NCI-H2196 (cell line): ENCODE measurements at regions not wholly inside any gene's neighbourhood (a gene's known extent, or its start where the extent isn't known, plus 50 kb on each side); places are given as distances from the start of the nearest gene placed in this dataset.
"Not testable (repeated sequence)": the region's sequence is repeated elsewhere in the genome, so short reads cannot be mapped to it uniquely, and the experiment has no call there.

ENCODE experiments used
- DNase-seq: peaks from one replicate; lab custom pipeline; 2025; ENCODE audit not compliant: unreplicated experiment; lab: John Stamatoyannopoulos, UW

DNA sequence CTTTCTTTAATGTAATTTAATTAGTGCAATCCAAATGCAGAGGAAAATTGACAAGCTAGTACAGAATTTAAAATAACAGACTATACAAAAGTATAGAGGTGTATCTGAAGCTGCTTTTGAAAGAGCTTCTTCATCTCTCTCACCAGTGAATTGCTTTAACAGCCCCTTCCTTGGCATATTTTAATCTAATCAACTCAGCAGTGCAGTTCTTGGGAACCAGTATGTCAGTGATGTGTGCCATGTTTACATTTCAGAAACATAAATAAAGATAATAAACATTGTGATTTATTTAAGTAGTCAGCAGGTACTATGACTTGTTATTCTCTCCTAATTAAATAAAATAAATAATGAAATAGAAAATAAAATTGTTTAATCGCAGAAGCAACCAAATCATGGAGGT lies 1260.6 kb downstream of the NCAM2 start:
- no peak for DNase-seq

DNA sequence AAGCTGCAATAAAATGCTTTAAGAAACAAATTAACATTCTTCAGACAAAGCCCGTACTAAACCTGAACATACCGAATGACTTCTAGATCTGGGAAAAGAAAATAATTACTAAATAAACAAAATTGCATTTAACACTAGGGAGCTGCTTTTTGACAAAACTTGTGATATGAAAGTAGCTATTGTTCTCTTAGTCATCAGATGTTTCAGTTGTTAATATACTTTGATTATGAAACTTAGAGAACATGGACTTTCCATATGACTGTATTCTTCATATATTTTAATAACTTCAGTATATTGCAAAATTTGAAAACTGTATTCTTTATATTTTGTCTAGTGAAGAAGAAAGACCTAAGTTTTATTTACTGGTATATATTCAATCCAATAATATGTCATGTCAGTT lies 1262.1 kb downstream of the NCAM2 start:
- no peak for DNase-seq

DNA sequence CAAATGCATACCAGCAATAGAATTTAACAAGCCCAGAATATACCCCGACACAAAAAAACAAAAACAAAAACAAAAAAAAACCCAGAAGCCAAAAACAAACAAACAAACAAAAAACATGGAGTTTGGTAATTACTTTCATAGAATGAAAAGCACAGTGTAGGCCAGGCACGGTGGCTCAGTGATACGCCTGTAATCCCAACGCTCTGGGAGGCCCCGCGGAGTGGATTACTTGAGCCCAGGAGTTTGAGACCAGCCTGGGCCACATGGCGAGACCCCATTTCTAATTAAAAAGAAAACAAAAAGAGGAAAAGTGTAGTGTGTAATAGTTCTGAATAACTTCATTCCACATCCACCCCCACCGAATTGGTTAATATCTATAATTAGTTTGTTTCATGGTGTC lies 1265.7 kb downstream of the NCAM2 start:
- DNase-seq, result no peak

DNA sequence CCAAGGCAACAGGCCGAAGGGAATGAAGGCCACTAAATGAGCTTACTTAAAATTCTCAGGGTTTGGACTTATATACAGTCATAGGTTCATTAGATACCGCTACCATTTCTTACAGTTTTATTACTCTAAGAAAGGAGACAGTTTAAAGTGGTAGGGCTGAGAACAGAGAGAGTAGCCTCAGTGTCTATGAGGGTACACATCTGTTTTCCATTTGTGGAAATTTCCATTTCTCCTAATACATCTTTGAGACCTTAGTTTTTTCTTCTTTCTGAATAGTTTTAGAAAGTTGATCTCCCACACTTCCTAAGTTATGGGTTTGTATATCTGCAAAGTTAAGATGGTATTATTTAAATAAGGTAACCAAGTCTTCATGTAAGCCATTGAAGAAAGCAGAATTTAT lies 1279.1 kb downstream of the NCAM2 start:
- DNase-seq, result no peak

DNA sequence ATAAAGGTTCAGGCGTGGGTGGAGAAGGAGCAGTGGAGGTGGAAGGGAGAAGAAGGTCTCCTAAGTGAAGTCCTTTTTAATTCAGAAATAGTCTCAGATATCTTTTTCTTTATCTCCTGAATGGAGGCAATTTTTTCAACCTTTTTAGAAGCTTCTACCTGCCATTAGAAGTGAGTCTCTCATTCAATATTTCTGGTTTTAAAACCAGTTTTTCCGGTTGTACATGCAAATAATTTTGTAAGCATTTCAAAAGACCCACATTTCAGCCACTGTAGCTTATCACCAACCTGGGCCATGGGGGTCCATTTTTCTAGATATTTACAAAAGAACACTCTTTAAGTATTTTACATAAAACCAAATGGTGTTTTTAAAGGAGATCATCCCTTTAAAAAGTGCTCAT lies 1280.2 kb downstream of the NCAM2 start:
- DNase-seq, result no peak

DNA sequence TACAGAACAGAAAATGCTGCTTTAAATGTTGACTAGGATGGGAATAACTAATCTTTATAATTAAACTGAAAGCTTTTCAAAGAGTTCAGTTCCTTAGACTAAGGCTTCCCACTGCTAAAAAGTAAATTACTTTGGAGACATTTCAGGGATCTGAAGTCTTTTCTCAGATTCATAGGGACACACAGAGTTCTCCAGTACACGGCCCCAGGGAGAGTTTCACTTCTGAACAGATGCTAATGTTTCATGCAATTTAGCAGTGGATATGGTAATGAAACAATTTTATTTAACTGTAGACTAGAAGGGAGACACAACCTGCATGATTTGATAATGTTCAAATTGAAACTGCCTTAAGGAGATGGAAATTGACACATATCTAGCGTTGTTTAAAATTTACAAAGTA lies 1282.6 kb downstream of the NCAM2 start:
- DNase-seq, result no peak

DNA sequence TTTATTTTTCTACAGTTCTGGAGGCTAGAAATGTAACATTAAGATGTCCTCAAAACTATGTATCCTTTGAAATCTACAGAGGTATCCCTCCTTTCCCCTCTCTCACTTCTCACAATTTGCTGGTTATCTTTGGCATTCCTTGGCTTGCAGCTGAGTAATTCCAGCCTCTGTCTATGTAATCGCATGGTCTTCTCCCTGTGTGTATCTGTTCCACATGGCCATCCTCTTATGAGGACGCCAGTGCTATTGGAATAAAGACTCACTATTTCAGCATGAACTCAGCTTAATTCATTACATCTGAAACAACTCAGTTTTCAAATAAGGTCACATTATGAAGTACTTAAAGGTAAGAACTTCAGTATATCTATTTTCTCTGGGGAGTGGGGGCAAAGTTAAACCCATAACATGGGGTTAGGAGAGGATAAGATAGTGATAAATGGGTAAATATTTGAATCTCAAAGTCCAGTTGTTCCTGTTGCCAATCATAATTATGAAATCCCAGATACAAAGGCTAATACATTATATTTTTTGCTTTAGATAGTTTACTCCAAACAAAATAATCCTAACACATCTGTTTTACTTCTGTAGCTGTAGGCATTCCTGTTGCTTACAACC lies 1290.8 kb downstream of the NCAM2 start:
- DNase-seq, result no peak

DNA sequence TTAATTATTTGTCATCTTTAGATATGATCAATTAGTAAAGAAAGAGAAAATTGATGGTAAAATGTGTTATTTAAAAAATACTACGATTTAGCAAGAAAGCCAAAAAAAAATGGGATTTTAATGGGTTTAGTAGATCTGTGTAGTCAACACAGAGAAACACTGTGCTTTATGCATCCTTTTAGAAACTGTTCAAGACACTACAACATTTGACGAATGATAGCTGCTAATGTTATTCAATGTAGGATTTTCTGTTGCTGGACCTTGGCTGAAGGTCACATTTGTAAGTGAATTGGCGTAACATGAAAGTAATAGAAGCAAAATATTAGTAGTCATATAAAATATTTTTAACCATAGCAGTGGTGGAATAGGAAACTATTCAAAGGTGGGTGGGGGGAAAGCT lies 1293.9 kb downstream of the NCAM2 start:
- DNase-seq, result no peak

DNA sequence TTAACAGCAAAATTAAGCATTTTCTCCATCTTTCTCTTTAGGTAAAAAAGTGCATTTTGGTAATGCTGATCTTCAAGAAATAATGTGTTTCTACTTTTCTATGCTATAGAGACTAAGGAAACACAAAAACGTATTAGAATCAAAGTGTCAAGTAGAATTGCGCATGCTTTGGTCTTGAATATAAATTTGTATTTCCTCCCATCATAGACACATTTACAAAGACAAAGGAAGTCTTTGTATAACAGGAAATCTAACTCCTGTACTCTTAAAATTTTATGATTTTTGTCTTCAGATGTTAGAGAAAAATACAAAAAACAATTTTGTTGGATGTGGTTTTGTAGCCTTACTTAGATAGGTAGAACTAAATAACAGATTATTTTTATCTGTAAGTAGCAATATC lies 1299.4 kb downstream of the NCAM2 start:
- DNase-seq, result no peak

DNA sequence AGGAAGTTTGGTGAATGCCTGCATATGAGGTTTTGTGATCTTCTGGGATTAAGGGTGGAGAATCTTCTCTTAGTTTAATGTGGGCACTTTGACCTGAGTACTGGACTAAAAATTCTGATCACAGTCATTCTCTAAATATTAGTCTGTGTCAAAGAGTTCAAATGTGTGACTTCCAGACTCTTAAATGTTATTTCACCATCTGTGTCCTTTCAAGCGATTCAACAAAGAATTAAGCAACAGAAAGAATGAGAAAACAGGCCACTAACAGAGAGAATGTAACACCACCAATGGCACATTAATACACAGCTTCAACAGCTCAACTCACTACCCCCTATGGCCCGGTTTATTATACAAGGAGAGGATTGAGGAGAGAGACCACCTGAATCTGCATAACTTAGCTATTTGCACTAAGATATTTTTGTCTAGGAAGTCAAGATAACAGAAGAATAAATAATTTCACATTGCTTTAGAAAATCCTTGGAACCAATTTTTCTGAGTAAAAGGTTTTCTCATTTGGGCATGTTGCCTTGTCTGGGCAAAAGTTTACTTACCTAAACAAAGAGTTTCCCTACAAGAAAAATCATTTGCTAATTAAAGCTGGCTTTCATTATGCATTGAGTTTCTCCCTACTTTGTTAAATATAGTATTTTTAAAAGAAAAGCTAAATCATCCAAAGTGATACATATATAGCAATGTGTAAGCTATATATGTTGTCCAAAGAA lies 1313.7 kb downstream of the NCAM2 start:
- DNase-seq, result no peak

DNA sequence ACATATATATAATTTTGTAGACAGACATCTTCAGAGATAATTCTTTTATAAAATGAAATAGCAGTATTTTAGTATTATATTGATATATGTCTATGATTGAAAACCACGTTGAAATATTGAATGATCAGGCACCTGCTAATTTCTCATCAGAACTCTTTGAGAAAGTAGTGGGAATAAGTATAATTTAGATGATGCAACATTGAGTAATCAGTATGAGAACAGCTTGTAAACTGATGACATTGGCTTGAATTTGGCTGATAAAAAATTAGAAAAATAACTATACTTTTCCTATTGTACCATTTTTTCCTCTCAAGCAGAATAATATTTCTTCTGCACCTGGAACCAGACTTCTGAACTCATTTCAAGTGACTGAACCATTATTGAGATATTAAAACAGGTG lies 1316.8 kb downstream of the NCAM2 start:
- DNase-seq, result no peak

DNA sequence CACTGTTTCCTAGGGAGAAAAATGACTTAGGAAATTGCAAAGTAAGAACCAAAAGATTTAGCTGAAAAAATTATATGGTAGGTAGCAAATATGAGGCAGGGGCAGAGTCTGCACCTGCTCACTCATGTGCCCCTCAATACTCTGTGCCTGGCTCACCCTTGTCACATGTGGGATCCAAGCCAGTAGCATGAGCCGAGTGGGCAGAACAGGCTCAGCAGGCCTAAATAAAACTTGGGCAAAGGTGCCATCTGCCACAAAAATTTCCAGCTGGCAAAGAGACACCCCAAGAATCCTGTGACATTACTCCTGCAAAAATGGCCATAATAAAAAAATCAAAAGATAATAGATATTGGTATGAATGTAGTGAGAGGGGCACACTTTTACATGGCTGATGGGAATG lies 1321.2 kb downstream of the NCAM2 start:
- no peak for DNase-seq

DNA sequence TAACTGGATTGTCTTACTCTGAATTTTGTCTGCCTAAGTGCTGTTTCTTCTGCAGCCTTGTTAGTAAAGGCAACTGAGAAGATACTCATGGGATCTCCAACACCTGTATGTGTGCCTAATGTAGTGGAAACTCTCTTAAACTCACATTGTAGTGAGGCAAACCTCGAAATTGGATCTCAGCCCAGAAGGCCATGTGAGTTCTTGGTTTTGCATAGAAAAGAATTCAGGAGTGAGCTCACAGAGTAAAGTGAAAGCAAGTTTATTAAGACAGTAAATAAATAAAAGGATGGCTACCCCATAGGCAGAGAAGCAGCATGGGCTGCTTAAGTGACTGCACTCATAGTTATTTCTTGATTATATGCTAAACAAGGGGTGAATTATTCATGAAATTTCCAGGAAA lies 1344.7 kb downstream of the NCAM2 start:
- no peak for DNase-seq

DNA sequence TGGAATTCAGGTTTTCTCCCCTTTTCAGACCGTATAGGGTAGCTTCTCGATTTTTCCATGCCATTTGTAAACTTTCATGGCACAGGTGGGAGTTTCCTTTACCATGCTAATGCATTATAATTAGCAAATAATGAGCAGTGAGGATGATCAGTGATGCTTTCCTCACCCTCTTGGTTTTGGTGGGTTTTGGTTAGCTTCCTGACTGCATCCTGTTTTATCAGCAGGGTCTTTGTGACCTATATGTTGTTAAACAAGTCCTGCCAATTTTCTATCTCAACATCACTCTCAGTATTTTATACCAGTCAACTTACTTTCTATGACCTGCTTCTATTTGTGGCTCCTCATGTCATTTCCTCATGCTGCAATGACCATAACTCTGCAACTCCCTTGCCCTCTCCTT lies 1345.1 kb downstream of the NCAM2 start:
- no peak for DNase-seq

DNA sequence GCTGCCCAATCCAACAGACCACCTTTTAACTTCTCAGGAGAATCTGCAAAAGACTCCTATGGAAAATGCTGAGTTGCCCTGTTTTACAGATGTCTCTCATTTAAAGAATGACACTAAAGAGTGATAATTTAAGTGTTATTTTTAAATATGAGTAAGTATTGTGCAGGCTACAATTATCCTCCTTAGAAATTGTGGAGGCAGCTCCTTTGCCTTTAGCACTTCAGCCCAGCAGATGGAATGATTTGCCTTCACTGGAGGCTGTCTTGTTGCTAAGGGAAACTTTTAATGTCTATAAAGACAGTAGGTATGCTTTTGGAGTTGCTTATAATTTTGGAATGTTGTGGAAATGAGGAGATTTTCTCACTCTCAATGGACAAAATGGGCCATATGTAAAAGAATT lies 1345.5 kb downstream of the NCAM2 start:
- no peak for DNase-seq

DNA sequence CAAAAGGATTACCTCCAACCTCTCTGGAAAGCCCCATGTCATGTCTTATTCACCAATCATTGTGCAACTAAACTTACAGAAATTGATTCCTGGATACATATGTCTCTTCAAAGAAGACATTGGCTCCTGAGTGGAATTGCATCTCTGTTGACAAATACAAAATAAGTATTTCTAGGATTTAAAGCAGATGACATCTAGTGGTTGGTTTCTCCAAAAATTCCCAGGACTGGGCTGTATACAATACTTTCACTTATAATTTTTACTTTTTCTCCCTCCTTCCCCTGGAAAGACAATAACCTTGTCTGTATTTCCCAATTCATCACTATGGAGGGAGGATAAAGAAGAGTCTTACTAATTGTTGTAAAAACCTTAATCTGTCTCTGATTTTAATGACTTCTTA lies 1347.4 kb downstream of the NCAM2 start:
- DNase-seq, result no peak

DNA sequence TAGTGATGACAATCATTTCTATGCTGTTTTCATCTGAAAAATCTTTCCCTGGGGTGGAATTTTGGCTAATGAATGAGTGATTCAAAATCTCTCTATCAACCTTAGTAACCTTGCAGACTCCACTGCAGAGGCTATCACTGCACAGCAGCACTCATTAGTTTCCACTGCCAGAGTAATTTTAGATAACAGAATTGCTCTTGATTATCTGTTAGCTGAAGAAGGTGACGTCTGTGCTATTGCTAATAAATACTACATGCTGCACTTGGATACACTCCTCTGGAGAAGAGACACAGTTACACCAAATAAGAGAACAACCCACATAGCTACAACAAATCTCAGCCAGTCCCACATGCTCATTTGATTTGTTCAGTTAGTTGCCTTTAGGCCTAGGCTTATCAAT lies 1348.4 kb downstream of the NCAM2 start:
- DNase-seq, result no peak

DNA sequence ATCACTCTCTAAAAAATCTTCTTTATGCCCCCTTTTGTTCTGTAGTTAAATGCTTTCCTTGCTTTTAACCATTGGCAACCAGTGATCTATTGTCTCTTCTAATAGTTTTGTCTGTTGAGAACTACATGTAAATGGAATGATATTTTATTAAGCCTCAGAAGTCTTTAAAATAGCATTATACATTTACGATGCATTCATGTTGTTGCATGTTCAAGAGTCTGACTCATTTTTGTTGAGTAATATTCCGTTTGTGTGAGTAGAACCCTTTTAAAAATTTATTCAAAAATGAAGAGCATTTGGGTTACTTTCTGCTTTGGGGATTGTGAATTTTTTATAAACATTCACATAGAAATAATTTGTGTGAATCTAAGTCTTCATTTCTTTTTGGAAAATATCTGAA lies 1352.9 kb downstream of the NCAM2 start:
- DNase-seq, result no peak

DNA sequence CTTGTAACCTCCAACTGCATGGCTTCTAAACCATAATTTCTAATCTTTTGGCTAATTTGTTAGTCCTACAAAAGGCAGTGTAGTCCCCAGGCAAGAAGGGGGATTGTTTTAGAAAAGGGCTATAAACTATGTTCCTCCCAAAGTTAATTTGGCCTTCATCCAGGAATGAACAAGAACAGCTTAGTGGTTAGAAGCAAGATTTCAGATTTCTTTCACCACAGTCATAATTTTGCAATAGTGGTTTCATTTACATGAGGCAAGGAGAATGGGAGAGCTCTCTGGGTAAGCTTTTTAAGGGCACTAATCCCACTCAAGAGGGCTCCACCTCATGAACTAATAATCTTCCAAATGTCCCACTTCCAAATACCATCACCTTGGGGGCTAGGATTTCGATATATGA lies 1353.9 kb downstream of the NCAM2 start:
- no peak for DNase-seq

DNA sequence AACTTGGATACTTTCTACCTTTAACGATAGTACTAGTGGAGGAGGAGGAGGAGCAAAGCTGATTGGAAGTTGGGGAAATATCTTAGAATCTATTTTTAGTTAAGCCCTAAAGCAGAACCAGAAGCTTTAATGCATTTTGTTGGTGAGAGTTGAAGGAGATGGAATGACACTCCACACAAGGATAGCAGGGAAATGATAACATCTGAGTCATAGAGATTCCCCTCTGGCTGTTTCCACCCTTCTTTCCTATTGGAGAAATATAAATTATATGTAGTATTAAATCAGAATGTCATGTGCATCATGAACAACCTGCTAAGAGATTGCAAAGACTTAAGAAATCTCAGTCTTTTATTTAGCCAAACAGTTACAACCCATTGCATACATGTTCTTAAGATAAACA lies 1357.7 kb downstream of the NCAM2 start:
- DNase-seq, result no peak

DNA sequence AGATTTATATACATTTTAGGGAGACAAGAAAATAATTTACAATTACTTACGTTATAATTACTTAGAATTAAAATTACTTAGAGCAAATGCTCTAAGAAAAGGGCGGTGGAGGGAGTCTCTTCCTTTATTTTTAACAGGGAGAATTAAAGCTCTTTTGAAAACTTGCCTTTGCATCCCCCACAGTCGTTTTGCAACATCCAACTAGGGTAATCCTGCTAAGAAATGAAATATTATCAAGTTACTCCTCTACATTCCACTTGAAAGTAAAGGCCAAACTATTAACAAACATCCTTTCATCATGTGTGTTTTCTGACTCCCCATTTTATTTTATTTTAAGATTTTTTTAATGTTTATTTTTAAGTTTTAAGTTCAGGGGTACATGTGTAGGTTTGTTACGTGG lies 1358.5 kb downstream of the NCAM2 start:
- DNase-seq, result no peak

DNA sequence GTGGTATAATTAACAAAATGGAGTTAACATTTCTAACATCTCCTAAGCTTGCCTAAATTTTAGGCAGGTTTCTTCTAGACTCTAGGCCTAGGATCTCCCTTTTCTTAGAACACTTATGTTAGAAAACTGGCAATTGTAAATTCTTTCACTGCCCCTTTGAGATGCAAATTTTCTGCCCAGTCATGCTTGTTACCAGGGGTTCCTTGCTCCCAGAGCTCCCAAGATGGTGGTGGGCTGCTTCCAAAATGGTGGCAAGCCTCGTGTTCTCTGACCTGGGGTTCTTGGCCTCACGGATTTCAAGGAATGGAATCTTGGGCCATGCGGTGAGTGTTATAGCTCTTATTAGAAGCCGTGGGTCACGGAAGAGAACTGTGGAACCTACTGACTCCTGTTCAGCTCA lies 1361.4 kb downstream of the NCAM2 start:
- not testable (repeated sequence) for DNase-seq

DNA sequence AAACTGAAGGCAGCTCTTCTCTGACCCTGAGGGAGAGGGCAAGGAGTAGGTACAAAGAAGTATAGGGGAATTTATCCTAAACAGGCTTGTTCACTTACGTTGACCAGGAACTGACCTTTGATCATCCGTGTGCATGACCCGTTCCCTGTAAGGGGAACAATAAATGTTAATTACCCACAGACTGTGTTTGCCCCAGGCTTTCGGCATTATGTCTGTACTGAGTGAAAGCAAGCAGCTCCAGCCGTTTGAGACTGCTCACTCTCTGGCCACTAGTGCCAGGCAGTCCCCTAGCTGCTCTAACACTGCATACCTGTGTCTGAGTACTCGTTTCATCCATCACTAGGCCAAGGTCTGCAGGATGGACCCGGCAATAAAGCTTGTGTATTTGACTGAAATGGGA lies 1365.3 kb downstream of the NCAM2 start:
- no peak for DNase-seq
